Astrocyte (in vitro differentiated cells and primary cell): ENCODE measurements at regions not wholly inside any gene's neighbourhood (a gene's known extent, or its start where the extent isn't known, plus 50 kb on each side); places are given as distances from the start of the nearest gene placed in this dataset.

Source experiments
- EZH2 ChIP-seq: IDR thresholded peaks from 2 replicates; pipeline ENCODE4 v1.6.1; 2012; ENCODE audit warnings: mild to moderate bottlenecking, low read length, inconsistent platforms; ENCODE audit not compliant: insufficient read depth
- TF ChIP-seq, protein P1 (sequence below): IDR thresholded peaks from 2 replicates; pipeline ENCODE4 v1.5.1; 2011; ENCODE audit warnings: low read depth, mild to moderate bottlenecking, inconsistent platforms, low read length, moderate library complexity; ENCODE audit not compliant: insufficient read depth

- TF ChIP-seq, protein P1, sequence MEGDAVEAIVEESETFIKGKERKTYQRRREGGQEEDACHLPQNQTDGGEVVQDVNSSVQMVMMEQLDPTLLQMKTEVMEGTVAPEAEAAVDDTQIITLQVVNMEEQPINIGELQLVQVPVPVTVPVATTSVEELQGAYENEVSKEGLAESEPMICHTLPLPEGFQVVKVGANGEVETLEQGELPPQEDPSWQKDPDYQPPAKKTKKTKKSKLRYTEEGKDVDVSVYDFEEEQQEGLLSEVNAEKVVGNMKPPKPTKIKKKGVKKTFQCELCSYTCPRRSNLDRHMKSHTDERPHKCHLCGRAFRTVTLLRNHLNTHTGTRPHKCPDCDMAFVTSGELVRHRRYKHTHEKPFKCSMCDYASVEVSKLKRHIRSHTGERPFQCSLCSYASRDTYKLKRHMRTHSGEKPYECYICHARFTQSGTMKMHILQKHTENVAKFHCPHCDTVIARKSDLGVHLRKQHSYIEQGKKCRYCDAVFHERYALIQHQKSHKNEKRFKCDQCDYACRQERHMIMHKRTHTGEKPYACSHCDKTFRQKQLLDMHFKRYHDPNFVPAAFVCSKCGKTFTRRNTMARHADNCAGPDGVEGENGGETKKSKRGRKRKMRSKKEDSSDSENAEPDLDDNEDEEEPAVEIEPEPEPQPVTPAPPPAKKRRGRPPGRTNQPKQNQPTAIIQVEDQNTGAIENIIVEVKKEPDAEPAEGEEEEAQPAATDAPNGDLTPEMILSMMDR = no peak
- no peak for TF ChIP-seq EZH2
These were observed 259.0 kb upstream of the REG3G start for GRCh38 chr2:78766459-78766858.
